ENCODE measurements at regions not wholly inside any gene's neighbourhood (a gene's known extent, or its start where the extent isn't known, plus 50 kb on each side); places are given as distances from the start of the nearest gene placed in this dataset.
"Not testable (repeated sequence)": the region's sequence is repeated elsewhere in the genome, so short reads cannot be mapped to it uniquely, and the experiment has no call there.

DNA sequence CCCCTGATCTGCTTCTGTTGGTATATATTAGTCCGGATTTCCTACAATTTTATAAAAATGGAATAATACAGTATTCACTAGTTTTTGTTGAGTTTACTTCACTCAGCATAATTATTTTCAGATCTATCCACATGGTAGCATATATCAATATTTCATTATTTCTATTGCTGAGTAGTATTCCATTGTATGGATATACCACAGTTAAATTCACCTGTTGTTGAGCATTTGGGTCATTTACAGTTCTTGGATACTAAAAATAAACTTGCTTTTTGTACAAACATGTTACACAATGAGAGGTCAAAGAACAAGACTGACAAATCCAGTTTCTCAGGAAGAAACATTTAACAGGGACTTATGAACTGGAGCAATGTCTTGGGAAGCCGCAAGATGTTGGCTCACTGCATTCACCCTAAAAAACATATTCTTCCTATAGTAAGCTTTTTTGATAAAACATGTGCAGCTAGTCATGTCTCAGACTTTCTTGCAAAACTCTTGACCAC, 126.9 kb upstream of the HS3ST2 start:
- H3K9ac ChIP-seq (ENCODE audit: low read depth in 1 of 2, low read length in 2 of 2) = no peak overlapping the region
- H3K9me3 ChIP-seq (ENCODE audit: control insufficient read depth in 2 of 2, low read length in 2 of 2) = peaks cover 2 to 7% of the 10 kb centered on the region in 2 donors
- peaks cover 4 to 6% of the 10 kb centered on the region in 2 donors for H3K4me1 ChIP-seq (ENCODE audit: control insufficient read depth in 2 of 2, insufficient read depth in 2 of 2, low read length in 2 of 2)
- no peaks in the 10 kb centered on the region for H3K36me3 ChIP-seq (ENCODE audit: control insufficient read depth in 2 of 2, insufficient read depth in 2 of 2, low read length in 2 of 2)
- peaks cover 0 to under 1% of the 10 kb centered on the region in 2 donors for H3K27me3 ChIP-seq (ENCODE audit: control insufficient read depth in 2 of 2, insufficient read depth in 2 of 2, low read length in 2 of 2)
- no peak overlapping the region for H3K4me3 ChIP-seq (ENCODE audit: low read length in 2 of 2)
- no peak overlapping the region for H3K27ac ChIP-seq (ENCODE audit: low read depth in 2 of 2, low read length in 2 of 2)

GRCh38 chr16:22688463-22688862, 125.5 kb upstream of the HS3ST2 start:
- H3K27ac ChIP-seq (ENCODE audit: low read depth in 2 of 2, low read length in 2 of 2) = no peak overlapping the region
- H3K36me3 ChIP-seq (ENCODE audit: control insufficient read depth in 2 of 2, insufficient read depth in 2 of 2, low read length in 2 of 2) = no peaks in the 10 kb centered on the region
- peaks cover 2 to 7% of the 10 kb centered on the region in 2 donors for H3K9me3 ChIP-seq (ENCODE audit: control insufficient read depth in 2 of 2, low read length in 2 of 2)
- no peak overlapping the region for H3K9ac ChIP-seq (ENCODE audit: low read depth in 1 of 2, low read length in 2 of 2)
- H3K4me1 ChIP-seq (ENCODE audit: control insufficient read depth in 2 of 2, insufficient read depth in 2 of 2, low read length in 2 of 2) = peaks cover 4 to 6% of the 10 kb centered on the region in 2 donors
- H3K27me3 ChIP-seq (ENCODE audit: control insufficient read depth in 2 of 2, insufficient read depth in 2 of 2, low read length in 2 of 2) = peaks cover 0 to 2% of the 10 kb centered on the region in 2 donors
- no peak overlapping the region for H3K4me3 ChIP-seq (ENCODE audit: low read length in 2 of 2)

DNA sequence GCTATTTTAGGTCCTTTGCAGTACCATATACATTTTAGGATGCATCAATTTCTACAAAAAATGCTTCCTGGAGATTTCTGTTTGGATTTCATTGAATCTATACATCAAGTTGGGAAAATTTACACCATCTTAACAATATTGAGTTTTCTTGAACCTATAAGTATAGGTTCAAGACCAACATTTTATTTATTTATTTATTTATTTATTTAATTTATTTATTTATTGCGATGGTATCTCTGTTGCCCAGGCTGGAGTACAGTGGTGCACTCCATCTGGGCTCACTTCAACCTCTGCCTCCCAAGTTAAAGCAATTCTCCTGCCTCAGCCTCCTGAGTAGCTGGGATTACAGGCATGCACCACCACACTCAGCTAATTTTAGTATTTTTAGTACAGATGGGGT, 125.0 kb upstream of the HS3ST2 start:
- H3K27ac ChIP-seq (ENCODE audit: low read depth in 2 of 2, low read length in 2 of 2) = no peak overlapping the region

GRCh38 chr16:22691335-22691734, 122.6 kb upstream of the HS3ST2 start:
- Histone ChIP-seq H3K36me3 (ENCODE audit: control insufficient read depth in 2 of 2, insufficient read depth in 2 of 2, low read length in 2 of 2) (no peaks in the 10 kb centered on the region), H3K4me1 (ENCODE audit: control insufficient read depth in 2 of 2, insufficient read depth in 2 of 2, low read length in 2 of 2) (no peaks in the 10 kb centered on the region), H3K4me3 (ENCODE audit: low read length in 2 of 2) (no peak overlapping the region), H3K27me3 (ENCODE audit: control insufficient read depth in 2 of 2, insufficient read depth in 2 of 2, low read length in 2 of 2) (peaks cover 0 to 2% of the 10 kb centered on the region in 2 donors), H3K9ac (ENCODE audit: low read depth in 1 of 2, low read length in 2 of 2) (no peak overlapping the region), H3K9me3 (ENCODE audit: control insufficient read depth in 2 of 2, low read length in 2 of 2) (peaks cover 2 to 7% of the 10 kb centered on the region in 2 donors), H3K27ac (ENCODE audit: low read depth in 2 of 2, low read length in 2 of 2) (no peak overlapping the region)

More for the DNA sequence above, 125.0 kb upstream of the HS3ST2 start:
- H3K36me3 ChIP-seq (ENCODE audit: control insufficient read depth in 2 of 2, insufficient read depth in 2 of 2, low read length in 2 of 2) = no peaks in the 10 kb centered on the region
- peaks cover 0 to 2% of the 10 kb centered on the region in 2 donors for H3K27me3 ChIP-seq (ENCODE audit: control insufficient read depth in 2 of 2, insufficient read depth in 2 of 2, low read length in 2 of 2)
- H3K4me3 ChIP-seq (ENCODE audit: low read length in 2 of 2) = no peak overlapping the region
- no peak overlapping the region for H3K9ac ChIP-seq (ENCODE audit: low read depth in 1 of 2, low read length in 2 of 2)
- H3K4me1 ChIP-seq (ENCODE audit: control insufficient read depth in 2 of 2, insufficient read depth in 2 of 2, low read length in 2 of 2) = peaks cover 4 to 6% of the 10 kb centered on the region in 2 donors
- H3K9me3 ChIP-seq (ENCODE audit: control insufficient read depth in 2 of 2, low read length in 2 of 2) = peaks cover 2 to 7% of the 10 kb centered on the region in 2 donors

DNA sequence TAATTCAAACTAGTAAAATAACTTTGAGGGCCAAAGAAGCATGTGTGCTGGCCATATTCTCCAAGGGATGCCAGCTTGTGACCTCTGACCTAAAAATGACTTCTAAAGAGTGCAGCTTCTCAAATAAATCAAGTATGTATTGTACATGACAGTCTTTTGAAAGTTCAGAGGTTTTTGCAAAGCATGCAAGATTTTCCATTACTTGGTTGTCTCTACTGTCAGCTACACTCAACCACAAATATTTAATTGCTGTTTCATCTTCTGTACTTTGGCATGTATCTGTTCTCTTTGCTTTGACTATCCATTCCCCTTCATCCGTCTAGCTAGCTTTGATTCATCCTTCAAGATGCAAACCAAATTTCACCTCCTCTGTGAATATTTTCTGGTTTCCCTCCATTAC, 121.9 kb upstream of the HS3ST2 start:
- Histone ChIP-seq H3K27me3 (ENCODE audit: control insufficient read depth in 2 of 2, insufficient read depth in 2 of 2, low read length in 2 of 2) (peaks cover 0 to 2% of the 10 kb centered on the region in 2 donors), H3K4me1 (ENCODE audit: control insufficient read depth in 2 of 2, insufficient read depth in 2 of 2, low read length in 2 of 2) (no peaks in the 10 kb centered on the region), H3K27ac (ENCODE audit: low read depth in 2 of 2, low read length in 2 of 2) (no peak overlapping the region)

GRCh38 chr16:22692916-22693637, 120.9 kb upstream of the HS3ST2 start:
- Histone ChIP-seq H3K9ac (ENCODE audit: low read depth in 1 of 2, low read length in 2 of 2) (no peak overlapping the region), H3K36me3 (ENCODE audit: control insufficient read depth in 2 of 2, insufficient read depth in 2 of 2, low read length in 2 of 2) (no peaks in the 10 kb centered on the region), H3K9me3 (ENCODE audit: control insufficient read depth in 2 of 2, low read length in 2 of 2) (no peaks in the 10 kb centered on the region), H3K4me3 (ENCODE audit: low read length in 2 of 2) (no peak overlapping the region), H3K27me3 (ENCODE audit: control insufficient read depth in 2 of 2, insufficient read depth in 2 of 2, low read length in 2 of 2) (peaks cover 0 to 2% of the 10 kb centered on the region in 2 donors), H3K4me1 (ENCODE audit: control insufficient read depth in 2 of 2, insufficient read depth in 2 of 2, low read length in 2 of 2) (no peaks in the 10 kb centered on the region), H3K27ac (ENCODE audit: low read depth in 2 of 2, low read length in 2 of 2) (no peak overlapping the region)

More for the DNA sequence above, 121.9 kb upstream of the HS3ST2 start:
- H3K4me3 ChIP-seq (ENCODE audit: low read length in 2 of 2) = no peak overlapping the region
- H3K36me3 ChIP-seq (ENCODE audit: control insufficient read depth in 2 of 2, insufficient read depth in 2 of 2, low read length in 2 of 2) = no peaks in the 10 kb centered on the region
- peaks cover 2 to 4% of the 10 kb centered on the region in 2 donors for H3K9me3 ChIP-seq (ENCODE audit: control insufficient read depth in 2 of 2, low read length in 2 of 2)
- no peak overlapping the region for H3K9ac ChIP-seq (ENCODE audit: low read depth in 1 of 2, low read length in 2 of 2)

- Histone ChIP-seq H3K9me3 (ENCODE audit: control insufficient read depth in 2 of 2, low read length in 2 of 2) (no peaks in the 10 kb centered on the region), H3K9ac (ENCODE audit: low read depth in 1 of 2, low read length in 2 of 2) (no peak overlapping the region), H3K27ac (ENCODE audit: low read depth in 2 of 2, low read length in 2 of 2) (no peak overlapping the region), H3K27me3 (ENCODE audit: control insufficient read depth in 2 of 2, insufficient read depth in 2 of 2, low read length in 2 of 2) (peaks cover 0 to 2% of the 10 kb centered on the region in 2 donors), H3K36me3 (ENCODE audit: control insufficient read depth in 2 of 2, insufficient read depth in 2 of 2, low read length in 2 of 2) (no peaks in the 10 kb centered on the region), H3K4me3 (ENCODE audit: low read length in 2 of 2) (no peak overlapping the region), H3K4me1 (ENCODE audit: control insufficient read depth in 2 of 2, insufficient read depth in 2 of 2, low read length in 2 of 2) (no peaks in the 10 kb centered on the region)
Observed at GRCh38 chr16:22693638-22694340, 120.2 kb upstream of the HS3ST2 start.

DNA sequence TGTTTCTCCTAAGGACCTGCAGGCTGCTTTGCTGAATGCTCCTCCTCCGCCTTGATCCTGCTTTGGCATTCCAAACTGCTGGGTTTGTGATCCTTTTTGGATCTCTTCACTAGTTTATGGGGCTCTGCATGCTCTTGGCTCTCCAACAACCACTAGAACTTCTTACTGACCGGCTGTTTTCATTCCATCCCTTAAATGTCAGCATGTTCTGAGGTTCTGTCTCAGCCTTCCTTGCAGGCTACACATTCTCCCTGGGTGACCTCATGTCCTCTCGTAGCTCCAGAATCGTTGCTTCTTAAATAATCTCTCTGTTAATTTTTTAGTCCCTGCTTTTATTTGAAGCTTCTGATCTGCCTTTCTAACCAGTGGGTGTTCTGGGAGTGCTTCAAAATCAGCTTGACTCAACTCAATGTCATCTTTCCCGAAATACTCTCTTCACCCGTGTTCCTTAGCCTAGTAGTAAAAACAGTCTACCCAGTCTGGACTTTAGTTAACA, 119.0 kb upstream of the HS3ST2 start:
- no peaks in the 10 kb centered on the region for H3K9me3 ChIP-seq (ENCODE audit: control insufficient read depth in 2 of 2, low read length in 2 of 2)
- no peak overlapping the region for H3K9ac ChIP-seq (ENCODE audit: low read depth in 1 of 2, low read length in 2 of 2)
- H3K27me3 ChIP-seq (ENCODE audit: control insufficient read depth in 2 of 2, insufficient read depth in 2 of 2, low read length in 2 of 2) = peaks cover 0 to 2% of the 10 kb centered on the region in 2 donors
- peak overlapping the region in 1 of 2 donors; percentile 6 for H3K4me3 ChIP-seq (ENCODE audit: low read length in 2 of 2)
- no peaks in the 10 kb centered on the region for H3K36me3 ChIP-seq (ENCODE audit: control insufficient read depth in 2 of 2, insufficient read depth in 2 of 2, low read length in 2 of 2)
- H3K27ac ChIP-seq (ENCODE audit: low read depth in 2 of 2, low read length in 2 of 2) = peak overlapping the region; percentile 53 to 69
- H3K4me1 ChIP-seq (ENCODE audit: control insufficient read depth in 2 of 2, insufficient read depth in 2 of 2, low read length in 2 of 2) = no peaks in the 10 kb centered on the region

- H3K4me1 ChIP-seq (ENCODE audit: control insufficient read depth in 2 of 2, insufficient read depth in 2 of 2, low read length in 2 of 2); H3K36me3 ChIP-seq (ENCODE audit: control insufficient read depth in 2 of 2, insufficient read depth in 2 of 2, low read length in 2 of 2); H3K4me3 ChIP-seq (ENCODE audit: low read length in 2 of 2); H3K27me3 ChIP-seq (ENCODE audit: control insufficient read depth in 2 of 2, insufficient read depth in 2 of 2, low read length in 2 of 2); H3K9ac ChIP-seq (ENCODE audit: low read depth in 1 of 2, low read length in 2 of 2); H3K9me3 ChIP-seq (ENCODE audit: control insufficient read depth in 2 of 2, low read length in 2 of 2): not testable (repeated sequence)
- H3K27ac ChIP-seq (ENCODE audit: low read depth in 2 of 2, low read length in 2 of 2) = peak overlapping the region; percentile 53 to 69
Observed at GRCh38 chr16:22695773-22696172, 118.2 kb upstream of the HS3ST2 start.

- Histone ChIP-seq H3K4me1 (ENCODE audit: control insufficient read depth in 2 of 2, insufficient read depth in 2 of 2, low read length in 2 of 2) (no peaks in the 10 kb centered on the region), H3K27me3 (ENCODE audit: control insufficient read depth in 2 of 2, insufficient read depth in 2 of 2, low read length in 2 of 2) (no peaks in the 10 kb centered on the region), H3K4me3 (ENCODE audit: low read length in 2 of 2) (no peak overlapping the region), H3K36me3 (ENCODE audit: control insufficient read depth in 2 of 2, insufficient read depth in 2 of 2, low read length in 2 of 2) (no peaks in the 10 kb centered on the region), H3K9ac (ENCODE audit: low read depth in 1 of 2, low read length in 2 of 2) (no peak overlapping the region), H3K9me3 (ENCODE audit: control insufficient read depth in 2 of 2, low read length in 2 of 2) (no peaks in the 10 kb centered on the region), H3K27ac (ENCODE audit: low read depth in 2 of 2, low read length in 2 of 2) (no peak overlapping the region)
Observed at GRCh38 chr16:22699356-22699755, 114.6 kb upstream of the HS3ST2 start.

All from mucosa of rectum (tissue), 2 donors.